PC-9 (cell line): ENCODE measurements at regions not wholly inside any gene's neighbourhood (a gene's known extent, or its start where the extent isn't known, plus 50 kb on each side); places are given as distances from the start of the nearest gene placed in this dataset.

Experiments used
- BruUV-seq: library from RNA; stranded (reverse); fragments of 400-500 nt; replicated peaks from 2 replicates; lab custom pipeline; 2021; lab: Mats Ljungman, UMichigan
- CTCF ChIA-PET: fragments of 300-600 bp; sonication (Branson Sonifier 250); formaldehyde crosslinking; loops from one replicate; lab custom pipeline; 2022; ENCODE audit warnings: antibody characterized with exemption; lab: Charles Lee
- POLR2A ChIA-PET: fragments of 300-600 bp; sonication (Branson Sonifier 250); formaldehyde crosslinking; loops from one replicate; lab custom pipeline; 2022; ENCODE audit warnings: antibody characterized with exemption; ENCODE audit not compliant: unreplicated experiment; lab: Charles Lee
- DNase-seq, 2 experiments: peaks; one replicate each; pipeline versions ENCODE4 v3.0.0 to v3.0.0-alpha.2; 2015 to 2022; ENCODE audit warnings: mixed read lengths in 1 of 2
- H2AFZ ChIP-seq: fragments of 200-600 bp; sonication (generic); 2 replicates; pipeline ENCODE4 v1.8.1; 2017; ENCODE audit warnings: antibody characterized with exemption
- H3F3A ChIP-seq: fragments of 200-600 bp; sonication (generic); 2 replicates; pipeline ENCODE4 v1.8.1; 2017; ENCODE audit warnings: antibody characterized with exemption, mild to moderate bottlenecking, low read depth; ENCODE audit not compliant: insufficient read depth
- H3K27ac ChIP-seq: fragments of 200-600 bp; sonication (generic); 2 replicates; pipeline ENCODE4 v1.6.1; 2016; ENCODE audit warnings: mixed run types
- H3K27me3 ChIP-seq: fragments of 200-600 bp; sonication (generic); 2 replicates; pipeline ENCODE4 v1.6.1; 2016; ENCODE audit warnings: low read depth, mixed run types; ENCODE audit not compliant: insufficient read depth
- H3K36me3 ChIP-seq: fragments of 200-600 bp; sonication (generic); 2 replicates; pipeline ENCODE4 v1.6.1; 2016; ENCODE audit warnings: low read depth, mixed run types
- H3K4me1 ChIP-seq: fragments of 200-600 bp; sonication (generic); replicated peaks from 2 replicates; pipeline ENCODE4 v1.6.1; 2016; ENCODE audit warnings: mixed run types; ENCODE audit not compliant: insufficient read depth
- H3K4me2 ChIP-seq: fragments of 200-600 bp; sonication (generic); 2 replicates; pipeline ENCODE4 v1.6.1; 2017; ENCODE audit warnings: mixed run types
- H3K4me3 ChIP-seq: fragments of 200-600 bp; sonication (generic); 2 replicates; pipeline ENCODE4 v1.6.1; 2016; ENCODE audit warnings: mixed run types
- H3K79me2 ChIP-seq: fragments of 200-600 bp; sonication (generic); 2 replicates; pipeline ENCODE4 v1.6.1; 2017; ENCODE audit warnings: low read depth, mixed run types
- H3K9me2 ChIP-seq: fragments of 200-600 bp; sonication (generic); 2 replicates; pipeline ENCODE4 v1.8.1; 2017; ENCODE audit warnings: mild to moderate bottlenecking; ENCODE audit not compliant: insufficient read depth
- H3K9me3 ChIP-seq: fragments of 200-600 bp; sonication (generic); 2 replicates; pipeline ENCODE4 v1.8.1; 2016; ENCODE audit warnings: low read depth; ENCODE audit not compliant: insufficient read depth
- H4K20me1 ChIP-seq: fragments of 200-600 bp; sonication (generic); 2 replicates; pipeline ENCODE4 v1.8.1; 2017; ENCODE audit not compliant: insufficient read depth
- EZH2 ChIP-seq: fragments of 200-600 bp; sonication (generic); IDR thresholded peaks from 2 replicates; pipeline ENCODE4 v1.8.0; 2017; ENCODE audit warnings: antibody characterized with exemption, low read depth
- intact Hi-C: fragments of 100-400 bp; cut with micrococcal nuclease; formaldehyde crosslinking; loops from one replicate; pipeline ENCODE4 v1.10.0; 2022; ENCODE audit not compliant: unreplicated experiment
- TF ChIP-seq, protein P1 (sequence below): fragments of 200-600 bp; sonication (generic); conservative IDR thresholded peaks from 2 replicates; pipeline ENCODE4 v1.6.1; 2017; ENCODE audit warnings: mixed run types, antibody characterized with exemption, mild to moderate bottlenecking, moderate library complexity

DNA sequence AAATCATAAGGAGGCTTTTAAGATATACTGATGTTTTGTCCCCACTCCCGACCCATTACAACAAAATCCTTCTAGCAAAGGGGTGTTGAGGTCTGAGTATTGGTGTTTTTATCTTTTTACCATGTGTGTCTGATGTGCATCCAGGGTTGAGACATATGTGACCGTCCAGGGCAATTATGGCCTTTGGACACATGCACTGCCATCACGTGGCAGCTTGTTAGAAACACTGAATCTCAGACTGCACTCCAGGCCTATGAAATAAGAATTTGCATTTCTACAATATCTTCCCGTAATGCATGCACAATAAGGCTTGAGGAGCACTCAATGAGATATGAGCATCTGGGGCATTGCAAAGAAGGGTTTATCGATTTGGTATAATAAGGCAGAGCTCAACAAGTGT, 235.1 kb upstream of the ZNF804A start:
- ChIA-PET CTCF (no interaction called here), POLR2A (no interaction called here)
- Histone ChIP-seq H3K9me3 (no peaks in the 10 kb centered on the region), H3K4me2 (no peak overlapping the region), H3K79me2 (no peaks in the 10 kb centered on the region), H3K27ac (no peak overlapping the region), H3K4me3 (no peak overlapping the region), H3K36me3 (no peaks in the 10 kb centered on the region), H2AFZ (no peak overlapping the region), H3K27me3 (no peaks in the 10 kb centered on the region), H3K4me1 (no peaks in the 10 kb centered on the region), H4K20me1 (no peaks in the 10 kb centered on the region), H3F3A (no peaks in the 10 kb centered on the region), H3K9me2 (no peaks in the 10 kb centered on the region)
- intact Hi-C loops = no loop called here
- BruUV-seq = no TSS peak
- peak in 1 of 2 experiments; percentile 24 for DNase-seq
- TF ChIP-seq, protein P1, sequence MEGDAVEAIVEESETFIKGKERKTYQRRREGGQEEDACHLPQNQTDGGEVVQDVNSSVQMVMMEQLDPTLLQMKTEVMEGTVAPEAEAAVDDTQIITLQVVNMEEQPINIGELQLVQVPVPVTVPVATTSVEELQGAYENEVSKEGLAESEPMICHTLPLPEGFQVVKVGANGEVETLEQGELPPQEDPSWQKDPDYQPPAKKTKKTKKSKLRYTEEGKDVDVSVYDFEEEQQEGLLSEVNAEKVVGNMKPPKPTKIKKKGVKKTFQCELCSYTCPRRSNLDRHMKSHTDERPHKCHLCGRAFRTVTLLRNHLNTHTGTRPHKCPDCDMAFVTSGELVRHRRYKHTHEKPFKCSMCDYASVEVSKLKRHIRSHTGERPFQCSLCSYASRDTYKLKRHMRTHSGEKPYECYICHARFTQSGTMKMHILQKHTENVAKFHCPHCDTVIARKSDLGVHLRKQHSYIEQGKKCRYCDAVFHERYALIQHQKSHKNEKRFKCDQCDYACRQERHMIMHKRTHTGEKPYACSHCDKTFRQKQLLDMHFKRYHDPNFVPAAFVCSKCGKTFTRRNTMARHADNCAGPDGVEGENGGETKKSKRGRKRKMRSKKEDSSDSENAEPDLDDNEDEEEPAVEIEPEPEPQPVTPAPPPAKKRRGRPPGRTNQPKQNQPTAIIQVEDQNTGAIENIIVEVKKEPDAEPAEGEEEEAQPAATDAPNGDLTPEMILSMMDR = no peak; the same call in 1 of the 2 replicates
- TF ChIP-seq EZH2 = no peak

DNA sequence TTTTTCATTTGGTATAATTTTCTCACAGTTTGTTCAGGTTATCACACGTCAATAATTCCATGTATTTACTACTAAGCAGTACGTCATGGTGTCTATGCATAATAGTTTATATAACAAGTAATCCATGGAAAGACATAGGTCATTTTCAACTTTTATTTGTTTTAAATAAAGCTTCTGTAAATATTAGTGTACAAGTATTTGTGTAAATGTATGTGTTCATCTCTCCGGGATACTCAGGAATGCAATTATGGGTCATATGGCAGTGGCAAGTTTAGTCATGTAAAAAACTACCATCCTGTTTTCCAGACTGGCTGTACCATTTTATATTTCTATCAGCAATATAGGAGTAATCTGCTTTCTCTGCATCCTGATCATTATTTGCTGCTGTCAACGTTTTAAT, 231.1 kb upstream of the ZNF804A start:
- DNase-seq = no peak
- H3K4me1 ChIP-seq = no peaks in the 10 kb centered on the region
- no peak overlapping the region for H3K4me3 ChIP-seq
- H3K27ac ChIP-seq = no peak overlapping the region
- H3K9me3 ChIP-seq = no peaks in the 10 kb centered on the region
- TF ChIP-seq, protein P1 = no peak
- TF ChIP-seq EZH2 = no peak
- no peaks in the 10 kb centered on the region for H4K20me1 ChIP-seq
- H3K27me3 ChIP-seq = no peaks in the 10 kb centered on the region
- no peaks in the 10 kb centered on the region for H3K36me3 ChIP-seq
- H2AFZ ChIP-seq = no peak overlapping the region
- ChIA-PET CTCF (interaction anchor here (0.7 kb wide), 1 partner anchor 29 kb away, joined by 3 read pairs; no protein-coding TSS in a partner anchor), POLR2A (no interaction called here)
- intact Hi-C loops = no loop called here
- H3K79me2 ChIP-seq = no peaks in the 10 kb centered on the region
- no peak overlapping the region for H3K4me2 ChIP-seq
- H3F3A ChIP-seq = no peaks in the 10 kb centered on the region
- no TSS peak for BruUV-seq
- no peaks in the 10 kb centered on the region for H3K9me2 ChIP-seq

DNA sequence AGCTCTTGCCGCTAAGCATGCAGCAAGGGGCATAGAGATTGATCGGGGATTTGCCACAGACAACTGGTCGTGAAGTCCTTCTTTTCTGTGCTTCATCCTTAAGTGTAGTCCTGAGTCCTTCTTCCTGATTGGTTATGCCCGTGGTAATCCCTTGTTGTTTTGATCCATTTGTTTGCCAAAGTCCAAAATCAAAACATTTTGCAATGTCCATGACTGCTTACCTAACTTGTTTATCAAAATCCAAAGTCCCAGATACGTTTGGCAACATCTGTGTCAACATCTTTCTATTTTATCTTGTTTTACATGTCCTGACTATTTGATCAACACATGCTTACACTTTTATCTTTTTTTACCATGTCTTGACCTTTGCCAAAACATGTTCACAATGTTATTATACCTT, 229.0 kb upstream of the ZNF804A start:
- no peak for DNase-seq
- H2AFZ ChIP-seq = no peak overlapping the region
- no peak overlapping the region for H3K4me2 ChIP-seq
- H3K36me3 ChIP-seq = no peaks in the 10 kb centered on the region
- no peaks in the 10 kb centered on the region for H4K20me1 ChIP-seq
- intact Hi-C loops = no loop called here
- no peak for TF ChIP-seq EZH2
- TF ChIP-seq, protein P1 = no peak
- no peaks in the 10 kb centered on the region for H3F3A ChIP-seq
- H3K9me2 ChIP-seq = no peaks in the 10 kb centered on the region
- ChIA-PET CTCF (no interaction called here), POLR2A (no interaction called here)
- no peak overlapping the region for H3K27ac ChIP-seq
- no peaks in the 10 kb centered on the region for H3K9me3 ChIP-seq
- H3K79me2 ChIP-seq = no peaks in the 10 kb centered on the region
- H3K4me1 ChIP-seq = no peaks in the 10 kb centered on the region
- no peak overlapping the region for H3K4me3 ChIP-seq
- no peaks in the 10 kb centered on the region for H3K27me3 ChIP-seq
- no TSS peak for BruUV-seq
